CD14-positive monocyte (primary cell): ENCODE measurements at regions not wholly inside any gene's neighbourhood (a gene's known extent, or its start where the extent isn't known, plus 50 kb on each side); places are given as distances from the start of the nearest gene placed in this dataset.

Experiments used
- DNase-seq, 3 donors: peaks; one replicate each; pipeline ENCODE4 v3.0.0-alpha.2; 2011 to 2022
- H2AFZ ChIP-seq: 2 replicates; pipeline ENCODE4 v1.6.0; 2012; ENCODE audit warnings: mild to moderate bottlenecking, low read depth, low read length, inconsistent platforms; ENCODE audit not compliant: insufficient read depth, poor library complexity, severe bottlenecking
- H3K27ac ChIP-seq, 2 donors: 1 replicate in 1 of 2; 2 replicates in 1 of 2; pipeline ENCODE4 v1.5.1; 2012 to 2013; ENCODE audit warnings: low read length in 2 of 2, control low read depth in 1 of 2, inconsistent platforms in 1 of 2, low read depth in 1 of 2, mild to moderate bottlenecking in 1 of 2
- H3K27me3 ChIP-seq, 2 donors: one replicate each; pipeline versions ENCODE4 v1.6.0 to v1.6.1; 2011 to 2013; ENCODE audit warnings: low read length in 2 of 2; ENCODE audit not compliant: control insufficient read depth in 2 of 2, insufficient read depth in 2 of 2
- H3K36me3 ChIP-seq, 2 donors: replicated peaks in 1 of 2; 1 replicate in 1 of 2; 2 replicates in 1 of 2; pipeline versions ENCODE4 v1.5.1 to v1.6.1; 2012 to 2013; ENCODE audit warnings: low read length in 2 of 2, control low read depth in 1 of 2, inconsistent platforms in 1 of 2, mild to moderate bottlenecking in 1 of 2; ENCODE audit not compliant: insufficient read depth in 2 of 2, control insufficient read depth in 1 of 2
- H3K4me1 ChIP-seq, 2 donors: 1 replicate in 1 of 2; 2 replicates in 1 of 2; pipeline versions ENCODE4 v1.5.1 to v1.6.1; 2012 to 2013; ENCODE audit warnings: low read length in 2 of 2, control low read depth in 1 of 2, inconsistent platforms in 1 of 2, mild to moderate bottlenecking in 1 of 2, moderate library complexity in 1 of 2; ENCODE audit not compliant: insufficient read depth in 2 of 2, control insufficient read depth in 1 of 2
- H3K4me2 ChIP-seq: replicated peaks from 2 replicates; pipeline ENCODE3; 2012; ENCODE audit warnings: low read length, moderate library complexity, mild to moderate bottlenecking; ENCODE audit not compliant: poor library complexity, severe bottlenecking; ENCODE audit errors: extremely low read depth
- H3K4me3 ChIP-seq, 3 experiments: fragments of 200-600 bp in 1 of 3; sonication (generic) in 1 of 3; replicated peaks in 1 of 3; 1 replicate in 2 of 3; 2 replicates in 1 of 3; pipeline ENCODE4 v1.5.1; 2011 to 2013; ENCODE audit warnings: low read length in 3 of 3, mild to moderate bottlenecking in 3 of 3, control low read depth in 2 of 3, low read depth in 2 of 3, inconsistent platforms in 1 of 3, moderate library complexity in 1 of 3
- H3K79me2 ChIP-seq: 2 replicates; pipeline ENCODE4 v1.6.0; 2012; ENCODE audit warnings: mild to moderate bottlenecking, control low read depth, inconsistent platforms, low read length, moderate library complexity; ENCODE audit not compliant: insufficient read depth
- H3K9ac ChIP-seq: 2 replicates; pipeline ENCODE4 v1.6.0; 2017; ENCODE audit warnings: low read length, mild to moderate bottlenecking; ENCODE audit not compliant: insufficient read depth, poor library complexity, severe bottlenecking
- H3K9me3 ChIP-seq, 2 donors: replicated peaks in 1 of 2; 1 replicate in 1 of 2; 2 replicates in 1 of 2; pipeline versions ENCODE4 v1.5.1 to v1.6.1; 2012 to 2013; ENCODE audit warnings: low read length in 2 of 2, control low read depth in 1 of 2; ENCODE audit not compliant: control insufficient read depth in 1 of 2, insufficient read depth in 1 of 2
- H4K20me1 ChIP-seq: 2 replicates; pipeline ENCODE4 v1.6.0; 2012; ENCODE audit warnings: mild to moderate bottlenecking, low read length, control low read depth, moderate library complexity; ENCODE audit not compliant: insufficient read depth
- H3K27ac Mint-ChIP-seq, 7 donors: one replicate each; pipeline ENCODE4 v1.8.0; 2020; ENCODE audit warnings: mild to moderate bottlenecking in 7 of 7, mixed read lengths in 7 of 7, moderate library complexity in 6 of 7, inconsistent platforms in 2 of 7
- H3K27me3 Mint-ChIP-seq, 3 donors: one replicate each; pipeline ENCODE4 v1.8.0; 2021 to 2022; ENCODE audit warnings: low read depth in 3 of 3, mild to moderate bottlenecking in 3 of 3, mixed read lengths in 3 of 3, moderate library complexity in 3 of 3, inconsistent platforms in 1 of 3
- H3K36me3 Mint-ChIP-seq, 2 donors: one replicate each; pipeline ENCODE4 v1.8.0; 2020; ENCODE audit warnings: mixed read lengths in 2 of 2, inconsistent platforms in 1 of 2, mild to moderate bottlenecking in 1 of 2
- H3K4me1 Mint-ChIP-seq: one replicate; pipeline ENCODE4 v1.8.0; 2020; ENCODE audit warnings: mild to moderate bottlenecking, mixed read lengths
- H3K4me3 Mint-ChIP-seq, 2 donors: one replicate each; pipeline ENCODE4 v1.8.0; 2020; ENCODE audit warnings: mild to moderate bottlenecking in 2 of 2, mixed read lengths in 2 of 2, moderate library complexity in 1 of 2
- H3K9me3 Mint-ChIP-seq, 7 donors: one replicate each; pipeline ENCODE4 v1.8.0; 2020 to 2022; ENCODE audit warnings: mixed read lengths in 7 of 7, mild to moderate bottlenecking in 6 of 7, moderate library complexity in 6 of 7, inconsistent platforms in 2 of 7
- WGBS: methylation state at CpG from one replicate; pipeline ENCODE4 v1.1.5; 2013; ENCODE audit warnings: missing lambda C conversion rate; ENCODE audit not compliant: insufficient coverage; 5-methylcytosine and 5-hydroxymethylcytosine counted together
- intact Hi-C, 2 donors: fragments of 100-400 bp; cut with micrococcal nuclease; formaldehyde crosslinking; loops; one replicate each; pipeline versions ENCODE4 v1.15.0 to v1.15.1; 2023
- TF ChIP-seq, protein P1 (sequence below): fragments of 200-600 bp; IDR thresholded peaks from one replicate; pipeline ENCODE4 v1.8.0; 2022; ENCODE audit warnings: antibody characterized with exemption, mild to moderate bottlenecking

DNA sequence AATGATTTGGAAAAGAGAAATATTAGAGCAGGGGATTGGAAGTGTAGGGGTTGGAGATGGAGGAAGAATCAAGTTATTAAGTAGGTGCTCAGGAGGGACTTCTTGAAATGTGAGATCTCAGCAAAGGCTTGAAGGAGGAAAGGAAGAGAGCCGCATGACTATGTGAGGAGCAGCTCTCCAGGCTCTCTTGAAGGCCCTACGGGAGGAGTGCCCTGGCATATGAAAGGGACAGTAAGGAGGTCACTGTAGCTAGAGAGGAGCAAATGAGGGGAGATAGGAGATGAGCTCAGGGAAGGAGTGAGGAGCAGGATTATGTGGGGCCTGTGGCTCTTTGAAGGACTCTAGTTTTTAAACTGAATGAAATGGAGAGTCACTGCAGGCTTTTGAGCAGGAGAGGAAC, 181.1 kb upstream of the NABP1 start:
- H3K9me3 ChIP-seq, result no peaks in the 10 kb centered on the region
- Mint-ChIP-seq H3K4me3 (no peak overlapping the region), H3K9me3 (peaks cover 0 to 2% (median 0%) of the 10 kb centered on the region in 7 donors), H3K27ac (no peak overlapping the region), H3K27me3 (peaks cover 0 to 2% (median 2%) of the 10 kb centered on the region in 3 donors), H3K36me3 (no peaks in the 10 kb centered on the region), H3K4me1 (no peaks in the 10 kb centered on the region)
- H2AFZ ChIP-seq, result no peak overlapping the region
- H3K4me1 ChIP-seq, result no peaks in the 10 kb centered on the region
- H3K4me3 ChIP-seq, result no peak overlapping the region
- H3K27ac ChIP-seq, result no peak overlapping the region
- no peak for DNase-seq
- no peaks in the 10 kb centered on the region for H4K20me1 ChIP-seq
- intact Hi-C loops, result no loop called here
- H3K36me3 ChIP-seq, result no peaks in the 10 kb centered on the region
- 100% methylated on average over 2 of the region's 2 CpGs for WGBS
- no peak overlapping the region for H3K4me2 ChIP-seq
- TF ChIP-seq, protein P1, sequence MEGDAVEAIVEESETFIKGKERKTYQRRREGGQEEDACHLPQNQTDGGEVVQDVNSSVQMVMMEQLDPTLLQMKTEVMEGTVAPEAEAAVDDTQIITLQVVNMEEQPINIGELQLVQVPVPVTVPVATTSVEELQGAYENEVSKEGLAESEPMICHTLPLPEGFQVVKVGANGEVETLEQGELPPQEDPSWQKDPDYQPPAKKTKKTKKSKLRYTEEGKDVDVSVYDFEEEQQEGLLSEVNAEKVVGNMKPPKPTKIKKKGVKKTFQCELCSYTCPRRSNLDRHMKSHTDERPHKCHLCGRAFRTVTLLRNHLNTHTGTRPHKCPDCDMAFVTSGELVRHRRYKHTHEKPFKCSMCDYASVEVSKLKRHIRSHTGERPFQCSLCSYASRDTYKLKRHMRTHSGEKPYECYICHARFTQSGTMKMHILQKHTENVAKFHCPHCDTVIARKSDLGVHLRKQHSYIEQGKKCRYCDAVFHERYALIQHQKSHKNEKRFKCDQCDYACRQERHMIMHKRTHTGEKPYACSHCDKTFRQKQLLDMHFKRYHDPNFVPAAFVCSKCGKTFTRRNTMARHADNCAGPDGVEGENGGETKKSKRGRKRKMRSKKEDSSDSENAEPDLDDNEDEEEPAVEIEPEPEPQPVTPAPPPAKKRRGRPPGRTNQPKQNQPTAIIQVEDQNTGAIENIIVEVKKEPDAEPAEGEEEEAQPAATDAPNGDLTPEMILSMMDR, result no peak
- no peak overlapping the region for H3K9ac ChIP-seq
- H3K27me3 ChIP-seq, result no peaks in the 10 kb centered on the region
- no peaks in the 10 kb centered on the region for H3K79me2 ChIP-seq

DNA sequence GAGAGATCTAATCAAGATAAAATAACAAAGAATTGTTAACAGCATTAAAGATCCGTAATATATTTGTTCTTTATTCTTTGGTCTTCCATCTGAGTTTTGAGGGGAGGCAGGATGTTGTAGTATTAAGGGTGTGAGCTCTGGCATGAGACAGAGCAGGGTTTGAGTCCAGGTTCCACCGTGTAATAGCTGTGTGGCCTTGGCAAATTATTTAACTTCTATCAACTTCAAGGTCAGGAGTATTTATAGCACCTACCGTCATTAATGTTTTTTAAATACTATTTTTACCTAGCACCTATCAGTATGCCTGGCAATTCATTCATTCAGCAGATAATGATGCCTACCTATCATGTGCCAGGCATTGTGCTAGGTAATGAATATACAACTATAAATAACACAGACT, 180.1 kb upstream of the NABP1 start:
- H3K36me3 Mint-ChIP-seq, result no peaks in the 10 kb centered on the region
- no peak overlapping the region for H3K4me3 ChIP-seq
- H3K27me3 ChIP-seq, result no peaks in the 10 kb centered on the region
- no peaks in the 10 kb centered on the region for H4K20me1 ChIP-seq
- H3K9me3 Mint-ChIP-seq, result peaks cover 0 to 2% (median 0%) of the 10 kb centered on the region in 7 donors
- H3K4me1 ChIP-seq, result no peaks in the 10 kb centered on the region
- H3K4me1 Mint-ChIP-seq, result no peaks in the 10 kb centered on the region
- intact Hi-C loops, result no loop called here
- no peak overlapping the region for H3K27ac ChIP-seq
- no peaks in the 10 kb centered on the region for H3K36me3 ChIP-seq
- no peak overlapping the region for H3K9ac ChIP-seq
- H3K79me2 ChIP-seq, result no peaks in the 10 kb centered on the region
- H3K4me2 ChIP-seq, result no peak overlapping the region
- no CpG with 5 or more reads among the region's 3 CpGs for WGBS
- H3K4me3 Mint-ChIP-seq, result no peak overlapping the region
- no peaks in the 10 kb centered on the region for H3K9me3 ChIP-seq
- H3K27ac Mint-ChIP-seq, result no peak overlapping the region
- DNase-seq, result no peak
- H2AFZ ChIP-seq, result no peak overlapping the region
- TF ChIP-seq, protein P1, result no peak
- H3K27me3 Mint-ChIP-seq, result peaks cover 0 to 2% (median 2%) of the 10 kb centered on the region in 3 donors
